ENCODE measurements at regions not wholly inside any gene's neighbourhood (a gene's known extent, or its start where the extent isn't known, plus 50 kb on each side); places are given as distances from the start of the nearest gene placed in this dataset.

GRCh38 chr22:22712092-22712658 lies 67.8 kb downstream of the GGTLC2 start:
- H3K4me2 ChIP-seq (ENCODE audit: low read length) = no peak overlapping the region
- no peaks in the 10 kb centered on the region for H3K9me3 ChIP-seq (ENCODE audit: control insufficient read depth, low read length)
- no peak overlapping the region for H3K27ac ChIP-seq
- H3K9ac ChIP-seq = no peak overlapping the region
- H2AFZ ChIP-seq = no peak overlapping the region
- no peak overlapping the region for H3K4me3 ChIP-seq (ENCODE audit: low read depth, low read length)
- H3K79me2 ChIP-seq = no peaks in the 10 kb centered on the region
- no peaks in the 10 kb centered on the region for H3K4me1 ChIP-seq
- H3K27me3 ChIP-seq (ENCODE audit: control insufficient read depth, insufficient read depth, low read length) = no peaks in the 10 kb centered on the region
- H3K36me3 ChIP-seq (ENCODE audit: control insufficient read depth, insufficient read depth, low read length) = no peaks in the 10 kb centered on the region
- TF ChIP-seq CTCF (IDR thresholded peaks at IDR 0.05) = no peak

- Histone ChIP-seq H3K9ac (no peak overlapping the region), H2AFZ (no peak overlapping the region), H3K27me3 (ENCODE audit: control insufficient read depth, insufficient read depth, low read length) (no peaks in the 10 kb centered on the region), H3K4me1 (no peaks in the 10 kb centered on the region), H3K36me3 (ENCODE audit: control insufficient read depth, insufficient read depth, low read length) (no peaks in the 10 kb centered on the region), H3K4me2 (ENCODE audit: low read length) (no peak overlapping the region), H3K27ac (no peak overlapping the region), H3K4me3 (ENCODE audit: low read depth, low read length) (no peak overlapping the region), H3K79me2 (no peaks in the 10 kb centered on the region), H3K9me3 (ENCODE audit: control insufficient read depth, low read length) (no peaks in the 10 kb centered on the region)
- no peak for TF ChIP-seq CTCF (IDR thresholded peaks at IDR 0.05)
Observed at GRCh38 chr22:22712666-22713365, 68.4 kb downstream of the GGTLC2 start.

- Histone ChIP-seq H3K27ac (no peak overlapping the region), H3K27me3 (ENCODE audit: control insufficient read depth, insufficient read depth, low read length) (no peaks in the 10 kb centered on the region), H3K4me1 (no peaks in the 10 kb centered on the region), H3K4me2 (ENCODE audit: low read length) (no peak overlapping the region), H3K36me3 (ENCODE audit: control insufficient read depth, insufficient read depth, low read length) (no peaks in the 10 kb centered on the region), H3K4me3 (ENCODE audit: low read depth, low read length) (no peak overlapping the region), H3K9ac (no peak overlapping the region), H2AFZ (no peak overlapping the region), H3K79me2 (no peaks in the 10 kb centered on the region), H3K9me3 (ENCODE audit: control insufficient read depth, low read length) (no peaks in the 10 kb centered on the region)
- TF ChIP-seq CTCF (IDR thresholded peaks at IDR 0.05) = no peak
Observed at GRCh38 chr22:22713416-22713815, 69.0 kb downstream of the GGTLC2 start.

- Histone ChIP-seq H3K4me2 (ENCODE audit: low read length) (no peak overlapping the region), H3K4me3 (ENCODE audit: low read depth, low read length) (no peak overlapping the region), H2AFZ (no peak overlapping the region), H3K4me1 (no peaks in the 10 kb centered on the region), H3K79me2 (no peaks in the 10 kb centered on the region), H3K27me3 (ENCODE audit: control insufficient read depth, insufficient read depth, low read length) (no peaks in the 10 kb centered on the region), H3K9me3 (ENCODE audit: control insufficient read depth, low read length) (no peaks in the 10 kb centered on the region), H3K9ac (no peak overlapping the region), H3K36me3 (ENCODE audit: control insufficient read depth, insufficient read depth, low read length) (no peaks in the 10 kb centered on the region), H3K27ac (no peak overlapping the region)
- no peak for TF ChIP-seq CTCF (IDR thresholded peaks at IDR 0.05)
Observed at GRCh38 chr22:22714600-22715335, 70.4 kb downstream of the GGTLC2 start.

Data from parathyroid adenoma (tissue), 2 donors.